ENCODE measurements at regions not wholly inside any gene's neighbourhood (a gene's known extent, or its start where the extent isn't known, plus 50 kb on each side); places are given as distances from the start of the nearest gene placed in this dataset.

GRCh38 chr3:109897734-109898133 is 560.4 kb upstream of the DPPA4 start:
- H3K4me1 ChIP-seq (ENCODE audit: control insufficient read depth, insufficient read depth, low read length) = no peaks in the 10 kb centered on the region
- no peak overlapping the region for H3K9ac ChIP-seq (ENCODE audit: extremely low read depth, low read length, poor library complexity, severe bottlenecking)
- Mint-ChIP-seq H3K36me3 (ENCODE audit: low read depth) (no peaks in the 10 kb centered on the region), H3K4me3 (no peak overlapping the region), H3K27me3 (ENCODE audit: insufficient read depth) (no peaks in the 10 kb centered on the region), H3K9me3 (no peaks in the 10 kb centered on the region), H3K4me1 (peaks cover 11% of the 10 kb centered on the region), H3K27ac (no peak overlapping the region)
- DNase-seq = no peak
- 80% methylated on average over 1 of the region's 1 CpG; no CpG with 5 or more reads in 1 of the 2 experiments for WGBS, 2 experiments (ENCODE audit: insufficient coverage in 1 of 2, insufficient read length in 1 of 2)
- no peaks in the 10 kb centered on the region for H3K36me3 ChIP-seq (ENCODE audit: control insufficient read depth, insufficient read depth, low read length)
- H3K27me3 ChIP-seq (ENCODE audit: control insufficient read depth, insufficient read depth, low read length, poor library complexity, severe bottlenecking) = no peaks in the 10 kb centered on the region
- no peak for TF ChIP-seq CTCF (conservative IDR thresholded peaks at IDR 0.05)
- H3K27ac ChIP-seq (ENCODE audit: low read depth, low read length) = no peak overlapping the region
- no peaks in the 10 kb centered on the region for H3K9me3 ChIP-seq (ENCODE audit: control insufficient read depth, low read length)
- H3K4me3 ChIP-seq (ENCODE audit: low read length) = no peak overlapping the region

DNA sequence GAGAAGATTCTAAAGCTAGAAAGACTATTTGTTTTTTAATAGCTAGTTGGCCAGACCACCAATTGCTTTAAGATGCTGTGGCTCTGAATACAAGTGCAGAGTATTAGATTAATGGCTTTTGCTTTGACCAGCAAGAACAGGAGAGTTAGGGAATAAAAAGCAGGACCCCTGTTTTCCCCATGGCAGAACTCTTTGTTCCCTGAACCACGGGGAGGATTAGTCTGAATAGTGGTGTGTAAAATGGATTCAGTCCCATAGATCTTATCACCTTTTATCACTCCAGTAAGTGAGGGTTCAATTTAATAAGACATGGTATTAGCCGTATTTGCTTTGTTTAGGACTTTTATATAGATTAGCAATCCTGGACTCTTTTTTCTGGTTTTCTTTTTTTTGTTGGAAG is 562.6 kb upstream of the DPPA4 start:
- no peak overlapping the region for H3K4me3 Mint-ChIP-seq
- Histone ChIP-seq H3K9me3 (ENCODE audit: control insufficient read depth, low read length) (peaks cover 10% of the 10 kb centered on the region), H3K9ac (ENCODE audit: extremely low read depth, low read length, poor library complexity, severe bottlenecking) (no peak overlapping the region), H3K4me3 (ENCODE audit: low read length) (no peak overlapping the region), H3K4me1 (ENCODE audit: control insufficient read depth, insufficient read depth, low read length) (no peaks in the 10 kb centered on the region), H3K27me3 (ENCODE audit: control insufficient read depth, insufficient read depth, low read length, poor library complexity, severe bottlenecking) (no peaks in the 10 kb centered on the region), H3K36me3 (ENCODE audit: control insufficient read depth, insufficient read depth, low read length) (no peaks in the 10 kb centered on the region), H3K27ac (ENCODE audit: low read depth, low read length) (peak overlapping the region; percentile 40)
- peaks cover 4% of the 10 kb centered on the region for H3K9me3 Mint-ChIP-seq
- no peaks in the 10 kb centered on the region for H3K27me3 Mint-ChIP-seq (ENCODE audit: insufficient read depth)
- 83 to 90% methylated on average over 1 to 2 of the region's 2 CpGs for WGBS, 2 experiments (ENCODE audit: insufficient coverage in 1 of 2, insufficient read length in 1 of 2)
- no peak overlapping the region for H3K27ac Mint-ChIP-seq
- peaks cover 11% of the 10 kb centered on the region for H3K4me1 Mint-ChIP-seq
- DNase-seq = no peak
- no peaks in the 10 kb centered on the region for H3K36me3 Mint-ChIP-seq (ENCODE audit: low read depth)
- no peak for TF ChIP-seq CTCF (conservative IDR thresholded peaks at IDR 0.05)

DNA sequence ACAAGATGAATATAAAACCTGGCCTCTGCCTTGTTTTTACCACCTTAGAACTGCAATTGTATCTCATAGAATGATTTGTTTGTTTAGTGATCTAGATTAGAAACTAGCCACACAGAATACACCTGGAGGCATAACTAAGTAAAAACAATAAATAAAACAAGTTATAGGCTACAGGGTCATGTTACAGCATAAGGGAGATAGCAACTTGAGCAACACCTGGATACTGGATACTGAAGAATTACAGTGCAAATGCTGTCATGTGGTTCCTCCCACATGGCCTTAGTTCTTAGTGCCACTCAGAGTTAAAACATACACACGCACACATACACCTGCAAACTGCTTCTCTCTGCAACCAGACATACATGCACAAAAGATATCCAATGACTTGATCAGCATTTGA is 563.4 kb upstream of the DPPA4 start:
- Mint-ChIP-seq H3K9me3 (peaks cover 13% of the 10 kb centered on the region), H3K4me3 (no peak overlapping the region), H3K36me3 (ENCODE audit: low read depth) (no peaks in the 10 kb centered on the region), H3K4me1 (peaks cover 11% of the 10 kb centered on the region), H3K27ac (no peak overlapping the region), H3K27me3 (ENCODE audit: insufficient read depth) (no peaks in the 10 kb centered on the region)
- H3K36me3 ChIP-seq (ENCODE audit: control insufficient read depth, insufficient read depth, low read length) = no peaks in the 10 kb centered on the region
- H3K4me3 ChIP-seq (ENCODE audit: low read length) = no peak overlapping the region
- no peak for TF ChIP-seq CTCF (conservative IDR thresholded peaks at IDR 0.05)
- DNase-seq = no peak
- H3K27ac ChIP-seq (ENCODE audit: low read depth, low read length) = no peak overlapping the region
- no peaks in the 10 kb centered on the region for H3K27me3 ChIP-seq (ENCODE audit: control insufficient read depth, insufficient read depth, low read length, poor library complexity, severe bottlenecking)
- H3K9ac ChIP-seq (ENCODE audit: extremely low read depth, low read length, poor library complexity, severe bottlenecking) = no peak overlapping the region
- H3K4me1 ChIP-seq (ENCODE audit: control insufficient read depth, insufficient read depth, low read length) = no peaks in the 10 kb centered on the region
- WGBS, 2 experiments (ENCODE audit: insufficient coverage in 1 of 2, insufficient read length in 1 of 2) = 29 to 37% methylated on average over 1 of the region's 1 CpG
- peaks cover 18% of the 10 kb centered on the region for H3K9me3 ChIP-seq (ENCODE audit: control insufficient read depth, low read length)

Measured in endodermal cell (in vitro differentiated cells).